PC-9 (cell line): ENCODE measurements at regions not wholly inside any gene's neighbourhood (a gene's known extent, or its start where the extent isn't known, plus 50 kb on each side); places are given as distances from the start of the nearest gene placed in this dataset.

Experiments used
- EZH2 ChIP-seq: fragments of 200-600 bp; sonication (generic); IDR thresholded peaks from 2 replicates; pipeline ENCODE4 v1.8.0; 2017; ENCODE audit warnings: antibody characterized with exemption, low read depth
- TF ChIP-seq, protein P1 (sequence below): fragments of 200-600 bp; sonication (generic); conservative IDR thresholded peaks from 2 replicates; pipeline ENCODE4 v1.6.1; 2017; ENCODE audit warnings: mixed run types, antibody characterized with exemption, mild to moderate bottlenecking, moderate library complexity

GRCh38 chr4:178970433-178971140 is 1528.3 kb upstream of the AGA start:
- TF ChIP-seq, protein P1, sequence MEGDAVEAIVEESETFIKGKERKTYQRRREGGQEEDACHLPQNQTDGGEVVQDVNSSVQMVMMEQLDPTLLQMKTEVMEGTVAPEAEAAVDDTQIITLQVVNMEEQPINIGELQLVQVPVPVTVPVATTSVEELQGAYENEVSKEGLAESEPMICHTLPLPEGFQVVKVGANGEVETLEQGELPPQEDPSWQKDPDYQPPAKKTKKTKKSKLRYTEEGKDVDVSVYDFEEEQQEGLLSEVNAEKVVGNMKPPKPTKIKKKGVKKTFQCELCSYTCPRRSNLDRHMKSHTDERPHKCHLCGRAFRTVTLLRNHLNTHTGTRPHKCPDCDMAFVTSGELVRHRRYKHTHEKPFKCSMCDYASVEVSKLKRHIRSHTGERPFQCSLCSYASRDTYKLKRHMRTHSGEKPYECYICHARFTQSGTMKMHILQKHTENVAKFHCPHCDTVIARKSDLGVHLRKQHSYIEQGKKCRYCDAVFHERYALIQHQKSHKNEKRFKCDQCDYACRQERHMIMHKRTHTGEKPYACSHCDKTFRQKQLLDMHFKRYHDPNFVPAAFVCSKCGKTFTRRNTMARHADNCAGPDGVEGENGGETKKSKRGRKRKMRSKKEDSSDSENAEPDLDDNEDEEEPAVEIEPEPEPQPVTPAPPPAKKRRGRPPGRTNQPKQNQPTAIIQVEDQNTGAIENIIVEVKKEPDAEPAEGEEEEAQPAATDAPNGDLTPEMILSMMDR, result no peak
- no peak for TF ChIP-seq EZH2
